Calu3 (cell line): ENCODE measurements at regions not wholly inside any gene's neighbourhood (a gene's known extent, or its start where the extent isn't known, plus 50 kb on each side); places are given as distances from the start of the nearest gene placed in this dataset.

Source experiments
- BruUV-seq: library from RNA; stranded (reverse); fragments of 400-500 nt; replicated peaks from 2 replicates; lab custom pipeline; 2021; lab: Mats Ljungman, UMichigan
- CTCF ChIA-PET: fragments of 300-600 bp; sonication (Branson Sonifier 250); formaldehyde crosslinking; loops from one replicate; lab custom pipeline; 2022; ENCODE audit warnings: antibody characterized with exemption; lab: Charles Lee
- DNase-seq: peaks from one replicate; pipeline ENCODE4 v3.0.0; 2022
- H3K27ac Mint-ChIP-seq: one replicate; pipeline ENCODE4 v1.8.0; 2022; ENCODE audit warnings: mixed read lengths; ENCODE audit not compliant: unreplicated experiment
- H3K27me3 Mint-ChIP-seq: one replicate; pipeline ENCODE4 v1.8.0; 2022; ENCODE audit warnings: mixed read lengths; ENCODE audit not compliant: unreplicated experiment
- H3K36me3 Mint-ChIP-seq: one replicate; pipeline ENCODE4 v1.8.0; 2022; ENCODE audit warnings: mild to moderate bottlenecking, moderate library complexity, mixed read lengths; ENCODE audit not compliant: insufficient read depth, unreplicated experiment
- H3K4me1 Mint-ChIP-seq: one replicate; pipeline ENCODE4 v1.8.0; 2022; ENCODE audit warnings: mild to moderate bottlenecking, low read depth, mixed read lengths; ENCODE audit not compliant: unreplicated experiment
- H3K4me3 Mint-ChIP-seq: one replicate; pipeline ENCODE4 v1.8.0; 2022; ENCODE audit warnings: mild to moderate bottlenecking, low read depth, moderate library complexity, mixed read lengths; ENCODE audit not compliant: unreplicated experiment
- H3K9me3 Mint-ChIP-seq: one replicate; pipeline ENCODE4 v1.8.0; 2022; ENCODE audit warnings: low read depth, mixed read lengths; ENCODE audit not compliant: unreplicated experiment
- intact Hi-C: fragments of 100-400 bp; cut with micrococcal nuclease; formaldehyde crosslinking; loops from one replicate; pipeline ENCODE4 v1.10.0; 2022; ENCODE audit not compliant: unreplicated experiment
- TF ChIP-seq, protein P1 (sequence below): fragments of 200-600 bp; IDR thresholded peaks from one replicate; pipeline ENCODE4 v1.8.0; 2022; ENCODE audit warnings: antibody characterized with exemption; ENCODE audit not compliant: unreplicated experiment

- Mint-ChIP-seq H3K27ac (no peak overlapping the region), H3K4me1 (no peaks in the 10 kb centered on the region), H3K27me3 (no peaks in the 10 kb centered on the region), H3K9me3 (no peaks in the 10 kb centered on the region), H3K36me3 (no peaks in the 10 kb centered on the region), H3K4me3 (no peak overlapping the region)
- TF ChIP-seq, protein P1, sequence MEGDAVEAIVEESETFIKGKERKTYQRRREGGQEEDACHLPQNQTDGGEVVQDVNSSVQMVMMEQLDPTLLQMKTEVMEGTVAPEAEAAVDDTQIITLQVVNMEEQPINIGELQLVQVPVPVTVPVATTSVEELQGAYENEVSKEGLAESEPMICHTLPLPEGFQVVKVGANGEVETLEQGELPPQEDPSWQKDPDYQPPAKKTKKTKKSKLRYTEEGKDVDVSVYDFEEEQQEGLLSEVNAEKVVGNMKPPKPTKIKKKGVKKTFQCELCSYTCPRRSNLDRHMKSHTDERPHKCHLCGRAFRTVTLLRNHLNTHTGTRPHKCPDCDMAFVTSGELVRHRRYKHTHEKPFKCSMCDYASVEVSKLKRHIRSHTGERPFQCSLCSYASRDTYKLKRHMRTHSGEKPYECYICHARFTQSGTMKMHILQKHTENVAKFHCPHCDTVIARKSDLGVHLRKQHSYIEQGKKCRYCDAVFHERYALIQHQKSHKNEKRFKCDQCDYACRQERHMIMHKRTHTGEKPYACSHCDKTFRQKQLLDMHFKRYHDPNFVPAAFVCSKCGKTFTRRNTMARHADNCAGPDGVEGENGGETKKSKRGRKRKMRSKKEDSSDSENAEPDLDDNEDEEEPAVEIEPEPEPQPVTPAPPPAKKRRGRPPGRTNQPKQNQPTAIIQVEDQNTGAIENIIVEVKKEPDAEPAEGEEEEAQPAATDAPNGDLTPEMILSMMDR: no peak
- DNase-seq: no peak
- no TSS peak for BruUV-seq
- CTCF ChIA-PET: no interaction called here
- intact Hi-C loops: no loop called here
Observed at GRCh38 chr12:27898022-27898421, 74.5 kb downstream of the PTHLH start.

- no peak for DNase-seq
- Mint-ChIP-seq H3K27ac (no peak overlapping the region), H3K4me3 (no peak overlapping the region), H3K4me1 (no peaks in the 10 kb centered on the region), H3K36me3 (no peaks in the 10 kb centered on the region), H3K27me3 (no peaks in the 10 kb centered on the region), H3K9me3 (no peaks in the 10 kb centered on the region)
- CTCF ChIA-PET: no interaction called here
- BruUV-seq: no TSS peak
- TF ChIP-seq, protein P1: no peak
- intact Hi-C loops: no loop called here
Observed at GRCh38 chr12:27896419-27896990, 76.0 kb downstream of the PTHLH start.

DNA sequence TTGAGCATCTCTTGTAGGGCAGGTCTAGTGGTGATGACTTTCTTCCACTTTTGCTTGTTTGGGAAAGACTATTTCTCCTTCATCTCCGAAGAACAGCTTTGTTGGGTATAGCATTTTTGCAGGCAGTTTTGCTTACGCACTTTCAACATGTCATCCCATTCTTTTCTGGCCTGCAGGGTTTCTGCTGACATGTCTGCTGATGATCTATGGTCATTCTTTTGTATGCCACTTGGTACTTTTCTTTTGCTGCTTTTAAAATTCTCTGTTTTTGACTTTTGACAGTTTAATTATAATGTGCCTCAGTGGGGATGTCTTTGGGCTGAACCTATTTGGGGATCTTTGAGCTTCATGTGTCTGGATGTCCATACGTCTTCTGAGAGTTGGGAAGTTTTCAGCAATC, 78.2 kb downstream of the PTHLH start:
- TF ChIP-seq, protein P1: no peak
- intact Hi-C loops: no loop called here
- Mint-ChIP-seq H3K27ac (no peak overlapping the region), H3K9me3 (peaks cover 2% of the 10 kb centered on the region), H3K4me3 (no peak overlapping the region), H3K36me3 (no peaks in the 10 kb centered on the region), H3K27me3 (no peaks in the 10 kb centered on the region), H3K4me1 (no peaks in the 10 kb centered on the region)
- no peak for DNase-seq
- CTCF ChIA-PET: no interaction called here
- BruUV-seq: no TSS peak

- intact Hi-C loops: no loop called here
- Mint-ChIP-seq H3K27ac (no peak overlapping the region), H3K4me1 (no peaks in the 10 kb centered on the region), H3K4me3 (no peak overlapping the region), H3K27me3 (no peaks in the 10 kb centered on the region), H3K9me3 (peaks cover 5% of the 10 kb centered on the region), H3K36me3 (no peaks in the 10 kb centered on the region)
- no TSS peak for BruUV-seq
- CTCF ChIA-PET: no interaction called here
- TF ChIP-seq, protein P1: no peak
- DNase-seq: no peak
Observed at GRCh38 chr12:27879708-27880107, 92.8 kb downstream of the PTHLH start.
